ENCODE measurements at regions not wholly inside any gene's neighbourhood (a gene's known extent, or its start where the extent isn't known, plus 50 kb on each side); places are given as distances from the start of the nearest gene placed in this dataset.

- no peak for TF ChIP-seq ZNF263 (CRISPR knock-in tag; IDR thresholded peaks at IDR 0.05)
- TF ChIP-seq MLX (CRISPR knock-in tag; IDR thresholded peaks at IDR 0.05) = no peak
- TF ChIP-seq ZNF317 (CRISPR knock-in tag; IDR thresholded peaks at IDR 0.05) = no peak
- no peak for TF ChIP-seq JUND (CRISPR knock-in tag; IDR thresholded peaks at IDR 0.05)
- no peak for TF ChIP-seq ZNF773 (CRISPR knock-in tag; IDR thresholded peaks at IDR 0.05; ENCODE audit: borderline replicate concordance)
- TF ChIP-seq, protein P1, sequence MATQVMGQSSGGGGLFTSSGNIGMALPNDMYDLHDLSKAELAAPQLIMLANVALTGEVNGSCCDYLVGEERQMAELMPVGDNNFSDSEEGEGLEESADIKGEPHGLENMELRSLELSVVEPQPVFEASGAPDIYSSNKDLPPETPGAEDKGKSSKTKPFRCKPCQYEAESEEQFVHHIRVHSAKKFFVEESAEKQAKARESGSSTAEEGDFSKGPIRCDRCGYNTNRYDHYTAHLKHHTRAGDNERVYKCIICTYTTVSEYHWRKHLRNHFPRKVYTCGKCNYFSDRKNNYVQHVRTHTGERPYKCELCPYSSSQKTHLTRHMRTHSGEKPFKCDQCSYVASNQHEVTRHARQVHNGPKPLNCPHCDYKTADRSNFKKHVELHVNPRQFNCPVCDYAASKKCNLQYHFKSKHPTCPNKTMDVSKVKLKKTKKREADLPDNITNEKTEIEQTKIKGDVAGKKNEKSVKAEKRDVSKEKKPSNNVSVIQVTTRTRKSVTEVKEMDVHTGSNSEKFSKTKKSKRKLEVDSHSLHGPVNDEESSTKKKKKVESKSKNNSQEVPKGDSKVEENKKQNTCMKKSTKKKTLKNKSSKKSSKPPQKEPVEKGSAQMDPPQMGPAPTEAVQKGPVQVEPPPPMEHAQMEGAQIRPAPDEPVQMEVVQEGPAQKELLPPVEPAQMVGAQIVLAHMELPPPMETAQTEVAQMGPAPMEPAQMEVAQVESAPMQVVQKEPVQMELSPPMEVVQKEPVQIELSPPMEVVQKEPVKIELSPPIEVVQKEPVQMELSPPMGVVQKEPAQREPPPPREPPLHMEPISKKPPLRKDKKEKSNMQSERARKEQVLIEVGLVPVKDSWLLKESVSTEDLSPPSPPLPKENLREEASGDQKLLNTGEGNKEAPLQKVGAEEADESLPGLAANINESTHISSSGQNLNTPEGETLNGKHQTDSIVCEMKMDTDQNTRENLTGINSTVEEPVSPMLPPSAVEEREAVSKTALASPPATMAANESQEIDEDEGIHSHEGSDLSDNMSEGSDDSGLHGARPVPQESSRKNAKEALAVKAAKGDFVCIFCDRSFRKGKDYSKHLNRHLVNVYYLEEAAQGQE (IDR thresholded peaks at IDR 0.05; ENCODE audit: borderline replicate concordance in 1 of 2, low read depth in 1 of 2, low read length in 2 of 2) = no peak
- no peak for TF ChIP-seq NPAS2 (CRISPR knock-in tag; IDR thresholded peaks at IDR 0.05; ENCODE audit: borderline replicate concordance)
- no peak for TF ChIP-seq ZNF143 (CRISPR knock-in tag; IDR thresholded peaks at IDR 0.05)
- no peak for TF ChIP-seq DPF2 (CRISPR knock-in tag; IDR thresholded peaks at IDR 0.05; ENCODE audit: borderline replicate concordance, low read depth)
- TF ChIP-seq CTCF (CRISPR knock-in tag; IDR thresholded peaks at IDR 0.05) = no peak
- no peak for TF ChIP-seq TBX3 (IDR thresholded peaks at IDR 0.05; ENCODE audit: borderline replicate concordance)
- TF ChIP-seq ZSCAN9 (CRISPR knock-in tag; IDR thresholded peaks at IDR 0.05; ENCODE audit: borderline replicate concordance) = no peak
Observed at GRCh38 chr1:220374449-220374848, 102.2 kb upstream of the RAB3GAP2 start.
